Loucy (cell line): ENCODE measurements at regions not wholly inside any gene's neighbourhood (a gene's known extent, or its start where the extent isn't known, plus 50 kb on each side); places are given as distances from the start of the nearest gene placed in this dataset.

Source experiments
- CTCF ChIP-seq: fragments of 200-600 bp; sonication (generic); conservative IDR thresholded peaks from 2 replicates; pipeline ENCODE4 v1.5.1; 2014; ENCODE audit warnings: mild to moderate bottlenecking, antibody characterized with exemption, low read length
- EZH2phosphoT487 ChIP-seq: fragments of 200-600 bp; IDR thresholded peaks from 2 replicates; pipeline ENCODE4 v1.6.1; 2018; ENCODE audit warnings: antibody characterized with exemption, mild to moderate bottlenecking, moderate library complexity, borderline replicate concordance

GRCh38 chr16:31697744-31698125 is 170.0 kb downstream of the AHSP start:
- TF ChIP-seq CTCF (no peak), EZH2phosphoT487 (no peak)
